Fibroblast of the conjunctiva (primary cell): ENCODE measurements at regions not wholly inside any gene's neighbourhood (a gene's known extent, or its start where the extent isn't known, plus 50 kb on each side); places are given as distances from the start of the nearest gene placed in this dataset.

Source experiments
- DNase-seq: peaks from one replicate; pipeline ENCODE4 v3.0.0-alpha.2; 2010; ENCODE audit warnings: low read depth

DNA sequence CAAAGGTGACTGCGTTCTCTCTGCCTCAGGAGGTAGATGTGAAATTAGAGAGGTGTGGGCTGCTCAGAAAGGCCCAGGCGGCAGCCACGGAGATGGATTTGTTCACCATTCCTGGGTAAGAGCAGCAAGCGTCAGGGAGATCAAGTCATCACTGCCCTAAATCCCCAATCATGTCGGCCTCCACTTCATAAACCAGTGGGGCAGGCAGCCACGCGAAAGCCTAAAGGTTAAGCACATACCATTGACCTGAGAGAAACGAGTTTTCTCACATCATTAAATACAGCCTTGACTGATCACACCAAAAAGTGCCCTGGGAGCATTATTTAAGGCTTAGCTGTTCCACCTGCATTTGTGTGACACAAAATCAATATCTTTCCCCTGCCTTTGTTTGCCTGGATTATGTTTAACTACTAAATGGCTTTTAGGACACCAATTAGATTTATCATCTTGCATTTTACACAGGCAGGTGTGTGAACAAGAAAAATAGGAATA is 50.7 kb upstream of the FOXB1 start:
- DNase-seq = no peak

DNA sequence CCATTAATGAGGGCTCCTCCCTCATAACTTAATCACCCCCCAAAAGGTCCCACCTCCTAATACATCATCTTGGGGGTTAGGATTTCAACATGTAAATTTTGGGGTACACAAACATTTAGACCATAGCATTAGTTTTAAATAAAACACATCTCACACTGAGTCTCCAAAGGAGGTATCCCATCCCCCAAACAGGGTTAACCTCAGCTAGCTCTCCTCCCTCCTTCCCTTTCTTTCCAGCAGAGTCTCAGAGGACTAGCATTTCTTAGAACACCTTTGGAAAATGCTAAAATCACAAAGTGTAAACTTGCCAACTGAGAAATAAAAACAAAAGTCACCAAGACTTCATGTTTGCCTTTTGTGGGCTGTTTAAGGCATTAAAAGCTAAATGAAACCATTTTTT is 51.2 kb upstream of the FOXB1 start:
- DNase-seq = no peak

DNA sequence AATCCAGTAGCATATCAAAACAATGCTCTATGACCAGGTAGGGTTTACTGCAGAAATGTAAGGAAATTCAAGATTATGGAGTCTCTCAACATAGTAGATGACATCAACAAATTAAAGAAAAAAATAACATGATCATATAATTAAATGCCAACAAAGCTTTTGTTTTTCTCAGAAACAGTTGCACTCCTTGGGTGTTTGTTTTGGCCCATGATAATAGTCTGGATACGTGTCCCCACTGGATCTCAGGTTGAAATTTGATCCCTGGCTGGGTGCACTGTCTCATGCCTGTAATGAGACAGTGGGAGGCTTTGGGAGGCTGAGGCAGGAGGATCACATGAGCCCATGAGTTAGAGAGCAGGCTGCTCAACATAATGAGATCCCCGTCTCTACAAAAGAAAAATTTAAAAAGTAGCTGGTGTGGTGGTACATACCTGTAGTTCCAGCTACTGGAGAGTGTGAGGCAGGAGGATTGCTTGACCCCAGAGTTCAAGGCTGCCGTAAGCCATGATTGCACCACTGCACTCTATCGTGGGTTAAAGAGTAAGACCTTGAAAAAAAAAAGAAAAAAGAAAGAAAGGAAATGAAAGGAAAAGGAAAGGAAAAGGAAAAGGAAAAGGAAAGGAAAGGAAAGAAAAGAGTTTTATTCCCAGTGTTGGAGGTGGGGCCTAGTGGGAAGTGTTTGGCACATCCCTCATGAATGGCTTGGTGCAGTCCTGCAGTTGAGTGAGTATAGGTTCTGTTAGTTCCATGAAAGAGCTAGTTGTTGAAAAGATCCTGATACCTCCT is 53.3 kb upstream of the FOXB1 start:
- DNase-seq = no peak

DNA sequence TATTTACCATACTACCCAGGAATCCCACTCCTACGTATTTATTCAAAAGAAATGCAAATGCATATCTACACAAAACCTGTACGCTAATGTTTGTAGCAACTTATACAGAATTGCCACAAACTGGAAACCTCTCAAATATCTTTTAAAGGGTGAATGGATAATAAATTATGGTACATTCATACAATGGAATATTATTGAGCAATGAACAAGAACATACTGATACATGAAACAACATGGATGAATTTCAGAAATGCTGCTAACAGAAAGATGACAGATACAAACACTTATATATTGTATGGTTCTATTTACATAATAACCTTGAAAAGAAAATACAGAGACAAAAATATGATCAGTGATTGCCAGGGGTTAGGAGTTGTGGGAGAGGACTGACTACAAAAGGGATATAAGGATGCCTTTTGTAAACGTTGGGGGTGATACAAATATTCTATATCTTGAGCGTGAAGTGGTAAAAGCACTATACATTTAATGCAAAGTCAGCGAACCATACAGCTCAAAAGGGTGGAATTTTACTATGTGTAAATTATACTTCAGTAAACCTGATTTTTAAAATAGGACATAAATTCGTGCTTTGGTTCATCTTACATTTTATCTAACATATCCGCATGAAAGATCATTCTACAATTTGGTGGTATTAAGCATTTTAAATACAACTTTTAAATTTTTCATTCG is 55.0 kb upstream of the FOXB1 start:
- no peak for DNase-seq

DNA sequence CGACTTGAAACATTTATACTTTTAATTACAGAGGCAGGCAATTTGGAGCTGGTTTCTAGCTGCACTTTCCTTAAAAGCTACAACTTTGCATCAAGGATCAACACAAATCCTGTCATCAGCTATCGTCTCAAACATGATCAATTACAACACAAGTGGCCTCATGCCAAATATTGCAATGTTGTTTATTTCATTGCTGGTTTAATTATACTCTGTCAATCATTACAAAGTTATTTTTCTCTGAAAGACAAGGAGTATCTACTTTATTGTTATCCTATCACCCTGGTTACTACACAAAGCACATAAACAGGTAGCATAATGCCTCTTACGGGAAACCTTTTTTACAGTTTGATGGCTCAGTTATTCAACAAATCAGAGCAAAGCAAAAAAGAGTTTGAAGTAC is 58.0 kb upstream of the FOXB1 start:
- no peak for DNase-seq

DNA sequence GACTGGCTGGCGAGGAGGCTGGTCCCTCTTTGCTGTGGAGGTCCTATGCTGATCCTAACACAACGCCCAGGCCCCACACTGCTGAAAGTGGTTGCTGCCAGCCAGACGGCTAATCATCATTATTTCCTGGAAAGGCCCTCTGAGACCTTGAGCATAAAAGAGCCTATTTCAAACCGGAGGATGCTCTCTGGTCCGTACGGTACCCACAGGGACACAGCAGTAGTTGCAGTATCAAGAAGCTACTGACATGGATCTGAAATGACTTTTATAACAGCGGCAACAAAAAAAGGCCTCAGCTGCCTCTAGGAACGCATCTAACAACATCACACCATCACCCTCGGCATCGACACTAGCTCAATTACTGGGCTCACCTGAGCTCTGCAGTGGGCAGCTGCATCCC is 59.1 kb upstream of the FOXB1 start:
- no peak for DNase-seq

DNA sequence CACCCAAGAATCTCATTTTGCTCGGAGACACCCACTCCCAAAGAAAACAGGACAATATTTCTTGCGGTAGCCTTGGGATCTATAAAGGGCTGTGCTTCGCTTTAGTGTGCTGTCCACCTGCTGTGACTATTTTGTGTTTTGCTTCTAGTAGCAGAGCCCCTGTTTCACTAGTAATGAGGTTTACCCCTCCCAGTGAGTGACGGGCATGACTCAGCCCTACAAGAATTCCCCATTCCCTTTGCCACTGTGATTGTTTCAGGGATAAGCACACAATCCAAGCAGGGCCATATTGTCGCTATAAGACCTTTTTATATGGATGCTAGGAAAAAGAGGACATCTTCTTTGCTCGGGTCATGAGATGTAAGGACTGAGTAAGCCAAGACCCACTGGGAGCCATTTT is 62.5 kb upstream of the FOXB1 start:
- no peak for DNase-seq

DNA sequence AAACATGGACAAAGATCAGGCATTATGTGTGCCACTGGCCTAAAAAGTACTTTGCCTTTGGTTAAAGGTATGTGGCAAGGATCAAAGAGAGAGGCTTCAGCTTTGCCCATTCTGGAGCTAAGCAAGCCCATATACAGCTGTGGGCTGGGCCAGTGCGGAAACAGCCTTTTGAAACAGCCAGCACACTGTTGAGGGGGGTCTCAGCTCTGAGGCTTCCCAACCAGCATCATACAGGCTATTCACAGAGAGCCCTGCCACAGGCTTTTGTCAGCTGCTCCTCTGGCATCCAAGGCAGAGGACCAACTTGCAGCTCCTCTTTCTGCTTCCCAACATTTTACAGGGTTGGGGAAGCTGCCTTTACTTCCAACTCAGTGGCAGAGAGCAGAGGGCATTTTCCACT is 63.2 kb upstream of the FOXB1 start:
- no peak for DNase-seq

DNA sequence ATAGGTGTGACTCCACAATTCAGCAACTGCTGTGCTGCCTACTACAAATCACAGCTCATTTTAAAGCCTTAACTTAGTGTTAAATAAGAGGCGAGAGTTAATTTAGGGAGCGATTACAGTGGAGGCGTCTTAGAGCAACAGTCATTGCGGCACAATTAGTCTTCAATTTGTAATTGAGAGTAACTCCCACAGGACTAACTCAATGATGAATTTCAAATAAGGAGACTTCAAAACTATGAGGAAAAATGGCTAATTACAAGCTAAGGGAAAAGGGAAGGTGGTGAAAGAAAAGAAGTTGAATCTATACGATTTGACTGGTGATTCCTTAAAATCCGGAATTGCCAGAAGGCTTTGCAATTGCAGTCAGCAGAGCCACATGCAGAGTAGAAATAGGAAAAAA is 63.7 kb upstream of the FOXB1 start:
- DNase-seq = no peak

DNA sequence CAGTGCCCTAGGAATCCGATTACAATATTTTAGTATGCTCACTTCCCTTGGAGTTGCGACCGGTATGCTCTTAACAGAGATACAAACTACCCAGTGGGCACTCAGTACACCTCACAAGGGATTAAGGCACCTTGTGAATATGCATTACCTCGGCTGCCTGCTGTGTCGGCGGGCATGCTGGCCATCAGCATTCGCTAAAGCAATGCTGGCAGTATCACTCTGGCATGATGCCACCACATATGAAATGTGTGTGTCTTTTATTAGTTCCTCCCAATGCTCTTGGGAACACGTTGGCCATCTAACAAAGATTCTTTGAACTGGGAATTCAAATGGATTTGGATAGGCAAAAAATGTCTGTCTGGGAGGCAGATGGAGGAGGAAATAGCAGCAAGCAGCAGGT is 67.4 kb upstream of the FOXB1 start:
- no peak for DNase-seq

DNA sequence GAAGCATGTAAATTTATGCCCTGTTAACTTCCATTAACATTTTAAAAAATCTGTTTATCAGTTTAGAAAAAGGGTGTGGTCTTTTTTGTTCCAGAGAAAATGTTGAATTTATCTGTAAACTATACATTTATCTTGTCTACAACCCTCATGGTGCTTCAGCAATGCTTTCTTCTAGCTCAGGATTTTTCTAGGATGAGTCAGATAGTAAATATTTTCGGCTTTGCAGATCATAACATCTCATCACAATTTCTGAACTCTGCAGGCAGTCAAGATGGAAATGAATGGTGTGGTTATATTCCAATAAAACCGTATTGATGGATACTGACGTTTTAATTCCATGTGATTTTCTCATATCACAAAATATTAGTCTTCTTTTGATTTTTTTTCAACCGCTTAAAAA is 70.5 kb upstream of the FOXB1 start:
- DNase-seq = no peak

DNA sequence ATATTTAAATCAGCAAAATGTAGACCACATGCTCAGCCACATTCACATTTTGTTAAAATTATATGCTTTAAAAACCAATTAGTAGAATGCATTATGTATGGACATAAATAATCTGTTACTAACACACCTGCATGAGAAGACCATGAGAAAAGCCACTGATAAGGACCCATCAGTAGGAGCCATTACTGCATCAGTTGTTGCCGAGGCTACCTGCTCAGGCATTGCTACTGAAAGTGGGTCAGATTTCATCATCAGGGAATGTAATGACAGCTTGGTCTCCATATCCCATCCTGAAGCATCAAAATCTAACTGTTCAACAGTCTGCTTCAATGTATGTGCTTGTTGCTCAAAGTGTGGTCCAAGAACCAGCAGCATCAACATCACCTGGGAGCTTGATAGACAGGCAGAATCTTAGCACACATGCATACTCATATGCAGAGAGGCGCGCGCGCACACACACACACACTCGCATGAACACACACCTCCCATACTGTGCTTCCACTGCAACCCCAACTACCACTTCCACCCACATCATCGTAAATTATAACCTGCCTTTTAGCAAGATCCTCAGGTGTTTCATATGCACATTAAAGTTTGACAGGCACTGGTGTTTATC is 72.4 kb upstream of the FOXB1 start:
- no peak for DNase-seq

DNA sequence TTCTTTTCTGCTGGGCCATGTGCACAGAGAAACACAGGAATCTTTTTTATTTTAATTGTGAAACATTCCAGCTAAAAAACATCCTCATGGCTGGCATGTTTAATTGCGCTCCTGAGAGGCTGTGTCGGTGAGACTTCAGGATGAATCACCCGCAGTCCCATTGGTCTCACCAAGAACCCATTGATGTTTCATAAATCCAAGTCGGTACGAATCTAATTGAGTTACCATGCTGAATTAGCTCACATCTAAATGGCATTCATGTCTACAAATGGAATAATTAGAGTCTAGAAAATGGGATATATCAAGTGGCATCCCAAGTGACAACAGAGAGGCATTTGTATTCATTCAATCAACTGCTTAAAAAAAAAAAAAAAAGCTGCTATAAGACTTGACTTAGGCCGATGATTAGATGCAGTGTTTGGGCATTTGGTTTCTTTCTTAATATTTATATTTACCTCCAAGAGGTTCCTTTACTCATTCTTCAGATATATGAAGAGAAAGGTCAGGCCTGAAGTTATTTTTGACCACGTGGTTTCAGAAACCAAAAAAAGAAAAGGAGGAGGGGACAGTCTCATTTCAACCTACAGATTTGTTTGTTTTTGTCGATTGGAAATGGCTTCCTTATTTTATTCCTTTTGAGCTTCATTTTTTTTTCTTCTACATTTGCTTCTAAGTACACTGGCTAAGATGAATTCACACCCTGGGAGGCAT is 79.1 kb upstream of the FOXB1 start:
- no peak for DNase-seq

DNA sequence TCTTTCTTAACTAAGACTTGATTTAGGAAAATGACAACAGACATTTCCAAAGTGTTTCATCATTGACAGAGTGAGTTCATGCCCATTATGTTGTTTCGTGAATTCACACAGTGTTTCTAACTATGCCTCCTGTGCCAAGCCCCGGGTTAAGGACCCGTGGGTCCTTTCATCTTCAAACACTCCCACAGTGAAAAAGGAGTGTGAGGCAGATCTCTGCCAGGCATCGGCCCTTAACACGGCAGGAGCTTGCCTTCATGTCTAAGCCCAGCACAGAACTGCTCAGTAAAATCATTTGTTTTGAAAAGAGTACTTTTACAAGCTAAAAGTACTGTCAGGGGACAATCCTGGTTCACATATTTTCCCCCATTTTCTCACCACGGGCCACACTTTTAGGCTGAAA is 80.0 kb upstream of the FOXB1 start:
- DNase-seq = no peak

DNA sequence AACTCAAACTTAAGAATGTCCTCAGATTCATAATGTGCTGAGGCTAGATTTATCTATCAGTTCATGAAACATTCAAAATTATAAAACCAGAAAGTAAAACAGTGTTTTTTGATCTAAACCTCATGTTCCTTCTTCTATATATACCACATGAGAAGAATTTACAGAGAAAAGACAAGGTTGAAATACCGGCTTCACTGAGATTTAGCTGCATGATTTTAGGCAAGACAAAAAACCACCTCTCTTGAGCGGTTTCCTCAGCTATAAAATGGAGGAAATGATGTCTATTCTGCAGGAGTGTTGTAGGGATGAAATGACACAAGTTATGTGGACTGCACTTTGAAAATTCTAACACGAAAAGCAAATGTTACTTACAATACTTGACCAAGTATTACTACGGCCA is 80.6 kb upstream of the FOXB1 start:
- DNase-seq = no peak

DNA sequence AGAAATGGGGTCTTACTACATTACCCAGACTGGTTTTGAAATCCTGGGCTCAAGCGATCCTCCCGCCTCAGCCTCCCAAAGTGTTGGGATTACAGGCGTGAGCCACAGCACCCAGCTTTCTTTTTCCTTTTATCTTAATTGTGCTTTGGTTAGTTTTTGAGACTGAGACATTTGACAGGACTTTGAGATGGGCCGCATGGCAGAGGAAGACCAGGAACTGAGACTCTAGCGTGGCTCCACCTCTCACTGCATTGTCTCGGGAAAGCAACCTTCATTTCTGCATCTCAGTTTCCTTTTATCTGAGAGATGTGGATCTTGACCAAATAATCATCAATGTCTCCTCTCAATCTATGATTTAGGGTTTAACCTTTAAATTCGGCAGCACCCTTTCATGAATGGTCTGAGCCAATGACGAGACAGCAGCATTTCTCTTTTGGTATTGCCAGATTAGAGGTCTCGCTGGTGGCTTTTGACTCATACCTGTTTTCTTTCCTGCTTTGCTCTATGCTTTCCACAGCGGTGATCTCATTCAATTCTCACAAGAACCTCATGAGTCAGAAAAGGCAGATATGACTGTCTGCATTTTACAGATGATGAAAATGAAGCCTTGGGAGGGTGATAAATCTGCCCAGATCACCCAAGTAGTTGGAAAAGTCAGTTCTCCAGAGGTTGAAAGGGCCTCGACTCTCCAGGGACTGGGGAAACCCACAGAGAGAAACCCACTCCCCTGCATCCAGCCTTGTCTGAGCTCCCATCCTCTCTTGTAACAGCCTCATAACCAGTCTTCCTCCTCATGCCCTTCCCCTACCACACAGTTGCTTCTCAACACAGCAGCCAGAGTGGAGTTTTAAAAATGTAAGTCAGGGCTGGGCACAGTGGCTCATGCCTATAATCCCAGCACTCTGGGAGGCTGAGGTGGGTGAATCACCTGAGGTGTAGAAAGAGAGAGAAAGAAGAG is 84.8 kb upstream of the FOXB1 start:
- DNase-seq = no peak

DNA sequence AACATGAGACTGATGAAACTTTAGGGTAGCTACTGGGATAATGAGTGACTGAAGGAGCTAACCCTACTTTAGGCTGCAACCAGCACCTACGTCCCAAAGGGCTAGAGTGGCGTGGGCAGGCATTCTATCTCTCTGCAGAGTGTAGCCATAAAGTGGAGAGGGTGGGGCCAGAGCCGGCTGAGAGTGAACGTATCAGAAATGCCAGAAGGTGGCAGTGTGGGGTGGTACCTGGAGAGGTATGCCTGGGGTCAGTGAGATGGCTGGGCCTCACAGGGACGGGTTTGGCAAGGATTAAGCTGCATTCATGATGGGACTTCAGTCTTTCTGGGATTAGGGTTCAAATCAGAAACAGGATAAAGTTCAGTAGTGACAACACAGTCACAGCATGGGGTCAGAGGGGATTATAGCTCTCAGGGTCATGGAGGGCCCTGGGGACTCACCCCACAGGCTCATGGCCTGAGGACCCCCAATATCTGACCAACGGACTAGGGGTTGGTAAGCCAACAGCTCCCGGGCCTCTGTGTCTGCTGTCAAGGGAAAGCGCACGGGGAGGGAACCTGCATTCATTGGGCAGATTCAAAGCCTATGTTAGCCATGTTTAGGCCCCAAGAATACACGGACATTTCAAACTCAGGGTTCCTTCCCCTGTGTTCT is 86.5 kb upstream of the FOXB1 start:
- DNase-seq = peak; percentile 9

DNA sequence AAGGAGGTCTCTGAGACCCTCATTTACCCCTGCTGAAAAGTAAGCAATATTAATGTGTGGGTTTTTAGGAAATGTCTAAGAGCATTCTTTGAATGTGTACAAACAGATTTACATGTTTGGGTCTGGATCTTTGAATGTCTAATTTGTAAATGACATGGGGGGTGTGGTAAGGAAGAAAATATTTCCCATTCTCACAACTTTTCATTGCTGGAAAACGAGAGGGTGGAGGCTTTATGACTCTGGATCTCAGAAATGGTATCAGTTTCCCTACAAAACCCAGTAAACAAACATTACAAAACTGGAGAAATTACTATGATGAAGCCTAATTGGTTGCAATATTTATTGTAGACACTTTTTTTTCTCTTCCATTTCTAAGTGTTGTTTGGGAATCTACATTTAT is 98.1 kb upstream of the FOXB1 start:
- no peak for DNase-seq

DNA sequence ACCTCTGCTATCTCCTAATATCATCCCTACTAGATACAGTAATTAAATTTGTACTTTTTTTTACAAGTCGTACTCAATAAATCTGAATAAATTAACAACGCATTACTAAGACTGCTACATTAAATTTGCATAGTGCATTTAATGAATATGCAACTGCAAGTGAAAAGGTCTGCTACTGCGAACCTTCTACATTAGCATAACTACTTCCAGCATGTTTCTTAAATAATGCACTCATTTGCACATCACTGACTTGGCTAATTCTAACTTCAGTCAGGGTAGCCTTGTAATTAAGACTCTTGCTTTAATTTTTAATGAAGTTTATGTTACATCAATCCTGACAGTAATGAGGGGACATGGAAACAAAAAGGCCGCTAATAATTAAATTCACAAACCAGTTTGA is 98.9 kb upstream of the FOXB1 start:
- no peak for DNase-seq

DNA sequence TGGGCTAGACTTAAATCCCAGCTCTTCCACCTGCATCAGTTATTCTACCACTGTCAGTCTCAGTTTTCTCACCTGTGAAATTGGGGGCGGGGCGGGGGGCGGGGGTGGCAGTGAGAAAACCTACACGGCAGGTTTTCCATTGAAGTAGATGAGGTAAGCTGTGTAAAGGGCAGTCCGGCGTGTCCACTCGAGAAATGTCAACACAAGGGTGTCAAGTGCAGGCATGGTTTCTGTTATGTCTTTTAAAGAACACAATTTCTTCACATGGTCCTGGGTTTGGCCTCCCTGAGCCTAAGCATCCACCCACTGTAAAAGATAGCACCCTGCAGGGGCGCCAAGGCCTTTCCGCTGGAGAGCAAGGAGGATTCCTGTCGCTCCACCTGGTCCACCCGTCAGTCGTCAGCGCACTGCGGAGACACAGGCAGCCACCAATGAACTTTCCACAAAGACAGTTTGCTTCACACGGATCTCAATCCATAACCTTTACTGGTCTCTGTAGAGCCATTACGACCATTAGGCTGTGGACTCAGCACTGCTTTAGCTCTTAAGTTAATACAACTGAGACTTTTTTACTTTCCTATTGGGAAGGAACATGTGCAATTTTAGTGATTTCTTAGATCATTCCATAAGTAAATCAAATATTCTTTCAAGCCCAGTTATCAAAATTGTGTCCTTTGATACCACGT is 99.5 kb upstream of the FOXB1 start:
- no peak for DNase-seq
